Panc1 (cell line): ENCODE measurements at regions not wholly inside any gene's neighbourhood (a gene's known extent, or its start where the extent isn't known, plus 50 kb on each side); places are given as distances from the start of the nearest gene placed in this dataset.

Source experiments
- ATAC-seq: fragments of 200-7000 bp; cut with Tn5 transposase; 2 replicates; pipeline ENCODE4 v1.9.1; 2020; ENCODE audit warnings: mild to moderate bottlenecking, moderate library complexity
- BruUV-seq: library from RNA; stranded (reverse); fragments of 400-500 nt; replicated peaks from 2 replicates; lab custom pipeline; 2021; lab: Mats Ljungman, UMichigan
- CTCF ChIA-PET: fragments of 300-600 bp; sonication (Branson Sonifier 250); formaldehyde crosslinking; loops from one replicate; lab custom pipeline; 2022; ENCODE audit warnings: antibody characterized with exemption; lab: Charles Lee
- POLR2A ChIA-PET: fragments of 300-600 bp; sonication (Branson Sonifier 250); formaldehyde crosslinking; loops from one replicate; lab custom pipeline; 2022; ENCODE audit warnings: antibody characterized with exemption; lab: Charles Lee
- DNase-seq: peaks from one replicate; pipeline ENCODE4 v3.0.0-alpha.2; 2010; ENCODE audit warnings: low read depth, low spot score
- H3K27ac ChIP-seq: 2 replicates; pipeline ENCODE4 v1.5.1; 2011; ENCODE audit warnings: mild to moderate bottlenecking, low read length, inconsistent platforms
- H3K27me3 ChIP-seq: fragments of 200-500 bp; sonication (Bioruptor generic); 2 replicates; pipeline ENCODE4 v1.6.0; 2014; ENCODE audit warnings: low read length, inconsistent platforms; ENCODE audit not compliant: control insufficient read depth, insufficient read depth
- H3K36me3 ChIP-seq: fragments of 200-500 bp; sonication (Bioruptor generic); 2 replicates; pipeline ENCODE4 v1.5.1; 2014; ENCODE audit warnings: inconsistent platforms, mild to moderate bottlenecking, low read length, moderate library complexity; ENCODE audit not compliant: control insufficient read depth, insufficient read depth
- H3K4me1 ChIP-seq: 2 replicates; pipeline ENCODE4 v1.5.1; 2011; ENCODE audit warnings: inconsistent platforms, mild to moderate bottlenecking, low read length, moderate library complexity; ENCODE audit not compliant: control insufficient read depth, insufficient read depth
- H3K4me3 ChIP-seq, 2 experiments: 2 replicates each; pipeline ENCODE4 v1.5.1; 2011 to 2012; ENCODE audit warnings: low read depth in 2 of 2, low read length in 2 of 2, mild to moderate bottlenecking in 2 of 2, inconsistent platforms in 1 of 2, moderate library complexity in 1 of 2
- H3K9me3 ChIP-seq: fragments of 200-500 bp; sonication (Bioruptor generic); 2 replicates; pipeline ENCODE4 v1.5.1; 2014; ENCODE audit warnings: low read depth, mild to moderate bottlenecking, inconsistent platforms, low read length, moderate library complexity; ENCODE audit not compliant: control insufficient read depth, insufficient read depth
- CTCF ChIP-seq: fragments of 450-650 bp; IDR thresholded peaks from 2 replicates; pipeline ENCODE4 v1.5.1; 2017; ENCODE audit warnings: mild to moderate bottlenecking
- POLR2AphosphoS5 ChIP-seq: IDR thresholded peaks from 2 replicates; pipeline ENCODE4 v1.6.1; 2012; ENCODE audit warnings: mild to moderate bottlenecking, low read depth, low read length, moderate library complexity
- SIN3A ChIP-seq: IDR thresholded peaks from 2 replicates; pipeline ENCODE4 v1.6.1; 2012; ENCODE audit warnings: low read depth, mild to moderate bottlenecking, low read length, moderate library complexity, borderline replicate concordance; ENCODE audit not compliant: insufficient read depth
- TCF7L2 ChIP-seq: IDR thresholded peaks from 2 replicates; pipeline ENCODE4 v1.6.1; 2011; ENCODE audit warnings: mild to moderate bottlenecking, low read depth, low read length, inconsistent platforms
- in situ Hi-C: cut with HindIII; loops from 2 replicates; pipeline ENCODE4 v1.10.0; 2016; ENCODE audit warnings: low sequenced_read_pairs, low pct_unique_long_range_greater_than_20kb
- intact Hi-C: fragments of 100-400 bp; cut with micrococcal nuclease; formaldehyde crosslinking; loops from one replicate; pipeline ENCODE4 v1.10.0; 2022; ENCODE audit not compliant: unreplicated experiment
- TF ChIP-seq, protein P1 (sequence below), 2 experiments: IDR thresholded peaks; 2 replicates each; pipeline ENCODE4 v1.6.1; 2011 to 2012; ENCODE audit warnings: low read depth in 2 of 2, control low read depth in 1 of 2, low read length in 1 of 2, mild to moderate bottlenecking in 1 of 2, moderate library complexity in 1 of 2; ENCODE audit not compliant: insufficient read depth in 1 of 2

DNA sequence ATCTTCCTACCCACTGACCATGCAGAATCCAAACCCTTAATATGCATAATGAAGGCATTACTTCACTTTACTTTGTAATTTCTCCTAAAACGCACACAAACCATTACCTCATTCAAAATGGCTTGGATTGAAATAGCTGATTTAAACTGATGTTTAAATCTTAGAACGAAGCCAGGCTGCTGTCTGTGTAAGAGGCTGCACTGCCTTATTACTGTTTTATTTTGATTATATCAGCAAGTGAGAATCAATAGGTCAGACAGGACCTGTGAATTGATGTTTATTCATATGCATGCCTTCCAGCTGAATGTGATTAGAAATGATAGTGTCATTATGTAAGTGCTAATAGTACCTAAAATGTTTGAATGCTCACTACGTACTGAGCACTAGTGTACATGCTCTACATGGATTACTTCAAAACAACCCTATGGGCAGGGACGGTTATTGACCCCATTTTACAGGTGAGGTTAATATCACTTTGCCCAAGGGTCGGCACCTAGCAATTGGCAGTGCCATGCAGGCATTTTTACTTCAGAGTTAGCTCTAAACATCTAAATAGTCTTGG is 314.2 kb upstream of the CBLB start:
- Histone ChIP-seq H3K27me3 (no peaks in the 10 kb centered on the region), H3K27ac (no peak overlapping the region), H3K4me1 (no peaks in the 10 kb centered on the region), H3K36me3 (no peaks in the 10 kb centered on the region), H3K4me3 (no peak overlapping the region), H3K9me3 (no peaks in the 10 kb centered on the region)
- in situ Hi-C loops (no loop called here), intact Hi-C loops (no loop called here)
- ChIA-PET CTCF (no interaction called here), POLR2A (no interaction called here)
- DNase-seq: no peak
- TF ChIP-seq, protein P1, sequence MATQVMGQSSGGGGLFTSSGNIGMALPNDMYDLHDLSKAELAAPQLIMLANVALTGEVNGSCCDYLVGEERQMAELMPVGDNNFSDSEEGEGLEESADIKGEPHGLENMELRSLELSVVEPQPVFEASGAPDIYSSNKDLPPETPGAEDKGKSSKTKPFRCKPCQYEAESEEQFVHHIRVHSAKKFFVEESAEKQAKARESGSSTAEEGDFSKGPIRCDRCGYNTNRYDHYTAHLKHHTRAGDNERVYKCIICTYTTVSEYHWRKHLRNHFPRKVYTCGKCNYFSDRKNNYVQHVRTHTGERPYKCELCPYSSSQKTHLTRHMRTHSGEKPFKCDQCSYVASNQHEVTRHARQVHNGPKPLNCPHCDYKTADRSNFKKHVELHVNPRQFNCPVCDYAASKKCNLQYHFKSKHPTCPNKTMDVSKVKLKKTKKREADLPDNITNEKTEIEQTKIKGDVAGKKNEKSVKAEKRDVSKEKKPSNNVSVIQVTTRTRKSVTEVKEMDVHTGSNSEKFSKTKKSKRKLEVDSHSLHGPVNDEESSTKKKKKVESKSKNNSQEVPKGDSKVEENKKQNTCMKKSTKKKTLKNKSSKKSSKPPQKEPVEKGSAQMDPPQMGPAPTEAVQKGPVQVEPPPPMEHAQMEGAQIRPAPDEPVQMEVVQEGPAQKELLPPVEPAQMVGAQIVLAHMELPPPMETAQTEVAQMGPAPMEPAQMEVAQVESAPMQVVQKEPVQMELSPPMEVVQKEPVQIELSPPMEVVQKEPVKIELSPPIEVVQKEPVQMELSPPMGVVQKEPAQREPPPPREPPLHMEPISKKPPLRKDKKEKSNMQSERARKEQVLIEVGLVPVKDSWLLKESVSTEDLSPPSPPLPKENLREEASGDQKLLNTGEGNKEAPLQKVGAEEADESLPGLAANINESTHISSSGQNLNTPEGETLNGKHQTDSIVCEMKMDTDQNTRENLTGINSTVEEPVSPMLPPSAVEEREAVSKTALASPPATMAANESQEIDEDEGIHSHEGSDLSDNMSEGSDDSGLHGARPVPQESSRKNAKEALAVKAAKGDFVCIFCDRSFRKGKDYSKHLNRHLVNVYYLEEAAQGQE (IDR thresholded peaks at IDR 0.05; ENCODE audit: insufficient read depth in 1 of 2, low read depth in 2 of 2, low read length in 1 of 2): no peak
- TF ChIP-seq TCF7L2 (no peak), CTCF (no peak), SIN3A (no peak), POLR2AphosphoS5 (no peak)
- ATAC-seq: no peak
- no TSS peak for BruUV-seq

- intact Hi-C loops (no loop called here), in situ Hi-C loops (no loop called here)
- ChIA-PET POLR2A (no interaction called here), CTCF (no interaction called here)
- no peaks in the 10 kb centered on the region for H3K27me3 ChIP-seq
- ATAC-seq: no peak
- H3K27ac ChIP-seq: no peak overlapping the region
- no peak for DNase-seq
- no peak overlapping the region for H3K4me3 ChIP-seq
- no peaks in the 10 kb centered on the region for H3K36me3 ChIP-seq
- no peaks in the 10 kb centered on the region for H3K9me3 ChIP-seq
- no TSS peak for BruUV-seq
- TF ChIP-seq TCF7L2 (no peak), SIN3A (no peak), POLR2AphosphoS5 (no peak), CTCF (no peak)
- TF ChIP-seq, protein P1 (IDR thresholded peaks at IDR 0.05; ENCODE audit: insufficient read depth in 1 of 2, low read depth in 2 of 2, low read length in 1 of 2): no peak
- H3K4me1 ChIP-seq: no peaks in the 10 kb centered on the region
These were observed 315.1 kb upstream of the CBLB start for GRCh38 chr3:106183762-106184391.
